GM12891 (cell line): ENCODE measurements at regions not wholly inside any gene's neighbourhood (a gene's known extent, or its start where the extent isn't known, plus 50 kb on each side); places are given as distances from the start of the nearest gene placed in this dataset.

Experiments
- POLR2A ChIP-seq: IDR thresholded peaks from 2 replicates; pipeline ENCODE4 v1.6.1; 2011; ENCODE audit warnings: low read depth, low read length, control low read depth
- POLR2AphosphoS5 ChIP-seq: IDR thresholded peaks from 2 replicates; pipeline ENCODE4 v1.6.1; 2011; ENCODE audit warnings: low read depth, low read length, control low read depth
- SPI1 ChIP-seq: IDR thresholded peaks from 2 replicates; pipeline ENCODE4 v1.6.1; 2011; ENCODE audit warnings: low read depth, low read length, control low read depth

- TF ChIP-seq POLR2AphosphoS5 = no peak
- no peak for TF ChIP-seq POLR2A
- no peak for TF ChIP-seq SPI1
Observed at GRCh38 chr7:41847151-41847550, 144.3 kb upstream of the INHBA start.
